ENCODE measurements at regions not wholly inside any gene's neighbourhood (a gene's known extent, or its start where the extent isn't known, plus 50 kb on each side); places are given as distances from the start of the nearest gene placed in this dataset.

GRCh38 chr7:38070718-38071117 lies 107.3 kb upstream of the STARD3NL start:
- DNase-seq (ENCODE audit: low read depth, low spot score) = no peak

- no peak for DNase-seq (ENCODE audit: low read depth, low spot score)
Observed at GRCh38 chr7:38086857-38087256, 91.2 kb upstream of the STARD3NL start.

- no peak for DNase-seq (ENCODE audit: low read depth, low spot score)
Observed at GRCh38 chr7:38102507-38102906, 75.5 kb upstream of the STARD3NL start.

GRCh38 chr7:38105874-38106483 lies 72.1 kb upstream of the STARD3NL start:
- no peak for DNase-seq (ENCODE audit: low read depth, low spot score)

- peak; percentile 39 for DNase-seq (ENCODE audit: low read depth, low spot score)
Observed at GRCh38 chr7:38107486-38107893, 70.6 kb upstream of the STARD3NL start.

- no peak for DNase-seq (ENCODE audit: low read depth, low spot score)
Observed at GRCh38 chr7:38112075-38112474, 66.0 kb upstream of the STARD3NL start.

GRCh38 chr7:38120076-38120475 lies 58.0 kb upstream of the STARD3NL start:
- DNase-seq (ENCODE audit: low read depth, low spot score) = no peak

GRCh38 chr7:38122501-38122900 lies 55.5 kb upstream of the STARD3NL start:
- no peak for DNase-seq (ENCODE audit: low read depth, low spot score)

- no peak for DNase-seq (ENCODE audit: low read depth, low spot score)
Observed at GRCh38 chr7:38123494-38123893, 54.6 kb upstream of the STARD3NL start.

GRCh38 chr7:38127216-38128207 lies 50.5 kb upstream of the STARD3NL start:
- no peak for DNase-seq (ENCODE audit: low read depth, low spot score)

All from activated naive CD8-positive, alpha-beta T cell treated with anti-CD3 and anti-CD28 coated beads, Interleukin-2, amount 50 U/mL, for 16 hours (primary cell).